ENCODE measurements at regions not wholly inside any gene's neighbourhood (a gene's known extent, or its start where the extent isn't known, plus 50 kb on each side); places are given as distances from the start of the nearest gene placed in this dataset.

DNA sequence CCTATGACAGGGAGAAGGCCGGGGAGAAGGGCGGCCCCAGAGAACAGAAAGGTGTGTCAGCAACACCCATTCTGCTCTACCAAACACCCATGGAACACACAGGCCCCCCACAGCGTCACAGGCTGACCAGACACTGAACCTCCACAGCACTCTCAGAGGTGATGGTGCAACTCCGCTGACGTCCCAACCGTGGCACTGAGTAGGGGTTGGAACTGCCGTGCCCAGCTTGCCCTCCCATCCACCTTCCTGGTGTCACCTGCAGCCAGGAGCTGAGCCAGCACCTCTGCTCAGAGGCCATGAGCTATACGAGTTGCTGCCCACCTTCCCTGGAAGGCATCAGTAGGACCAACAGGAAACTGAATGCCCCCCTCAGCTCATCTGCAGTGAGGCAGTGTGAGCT lies 412.9 kb upstream of the SALL3 start:
- no peak for TF ChIP-seq EP300 (IDR thresholded peaks at IDR 0.05)
- TF ChIP-seq, protein P1, sequence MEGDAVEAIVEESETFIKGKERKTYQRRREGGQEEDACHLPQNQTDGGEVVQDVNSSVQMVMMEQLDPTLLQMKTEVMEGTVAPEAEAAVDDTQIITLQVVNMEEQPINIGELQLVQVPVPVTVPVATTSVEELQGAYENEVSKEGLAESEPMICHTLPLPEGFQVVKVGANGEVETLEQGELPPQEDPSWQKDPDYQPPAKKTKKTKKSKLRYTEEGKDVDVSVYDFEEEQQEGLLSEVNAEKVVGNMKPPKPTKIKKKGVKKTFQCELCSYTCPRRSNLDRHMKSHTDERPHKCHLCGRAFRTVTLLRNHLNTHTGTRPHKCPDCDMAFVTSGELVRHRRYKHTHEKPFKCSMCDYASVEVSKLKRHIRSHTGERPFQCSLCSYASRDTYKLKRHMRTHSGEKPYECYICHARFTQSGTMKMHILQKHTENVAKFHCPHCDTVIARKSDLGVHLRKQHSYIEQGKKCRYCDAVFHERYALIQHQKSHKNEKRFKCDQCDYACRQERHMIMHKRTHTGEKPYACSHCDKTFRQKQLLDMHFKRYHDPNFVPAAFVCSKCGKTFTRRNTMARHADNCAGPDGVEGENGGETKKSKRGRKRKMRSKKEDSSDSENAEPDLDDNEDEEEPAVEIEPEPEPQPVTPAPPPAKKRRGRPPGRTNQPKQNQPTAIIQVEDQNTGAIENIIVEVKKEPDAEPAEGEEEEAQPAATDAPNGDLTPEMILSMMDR (IDR thresholded peaks at IDR 0.05), result no peak
